ENCODE measurements at regions not wholly inside any gene's neighbourhood (a gene's known extent, or its start where the extent isn't known, plus 50 kb on each side); places are given as distances from the start of the nearest gene placed in this dataset.
"Not testable (repeated sequence)": the region's sequence is repeated elsewhere in the genome, so short reads cannot be mapped to it uniquely, and the experiment has no call there.

- H3K27me3 ChIP-seq (ENCODE audit: control insufficient read depth, insufficient read depth, low read length); H3K9me3 ChIP-seq (ENCODE audit: control insufficient read depth, low read depth, low read length); DNase-seq; H3K4me1 ChIP-seq (ENCODE audit: control insufficient read depth, insufficient read depth, low read length); H3K4me3 ChIP-seq (ENCODE audit: low read length); H3K27ac ChIP-seq (ENCODE audit: low read length); H3K36me3 ChIP-seq (ENCODE audit: control insufficient read depth, insufficient read depth, low read length): not testable (repeated sequence)
- WGBS (ENCODE audit: insufficient coverage, low lambda C conversion rate): no CpG with 5 or more reads among the region's 2 CpGs
These were observed 1269.1 kb downstream of the RPIA start for GRCh38 chr2:89960570-89960969.

- H3K4me1 ChIP-seq (ENCODE audit: control insufficient read depth, insufficient read depth, low read length); H3K27ac ChIP-seq (ENCODE audit: low read length); H3K9me3 ChIP-seq (ENCODE audit: control insufficient read depth, low read depth, low read length); H3K4me3 ChIP-seq (ENCODE audit: low read length); H3K36me3 ChIP-seq (ENCODE audit: control insufficient read depth, insufficient read depth, low read length); DNase-seq; H3K27me3 ChIP-seq (ENCODE audit: control insufficient read depth, insufficient read depth, low read length): not testable (repeated sequence)
- no CpG with 5 or more reads among the region's 3 CpGs for WGBS (ENCODE audit: insufficient coverage, low lambda C conversion rate)
These were observed 1277.1 kb downstream of the RPIA start for GRCh38 chr2:89968567-89968966.

GRCh38 chr2:89969190-89969589 is 1277.7 kb downstream of the RPIA start:
- not testable (repeated sequence) for H3K27me3 ChIP-seq (ENCODE audit: control insufficient read depth, insufficient read depth, low read length); H3K36me3 ChIP-seq (ENCODE audit: control insufficient read depth, insufficient read depth, low read length); H3K4me3 ChIP-seq (ENCODE audit: low read length); DNase-seq; H3K9me3 ChIP-seq (ENCODE audit: control insufficient read depth, low read depth, low read length); H3K4me1 ChIP-seq (ENCODE audit: control insufficient read depth, insufficient read depth, low read length); H3K27ac ChIP-seq (ENCODE audit: low read length)
- WGBS (ENCODE audit: insufficient coverage, low lambda C conversion rate): no CpG with 5 or more reads among the region's 4 CpGs

- not testable (repeated sequence) for H3K9me3 ChIP-seq (ENCODE audit: control insufficient read depth, low read depth, low read length); DNase-seq; H3K27ac ChIP-seq (ENCODE audit: low read length); H3K4me3 ChIP-seq (ENCODE audit: low read length); H3K36me3 ChIP-seq (ENCODE audit: control insufficient read depth, insufficient read depth, low read length); H3K27me3 ChIP-seq (ENCODE audit: control insufficient read depth, insufficient read depth, low read length); H3K4me1 ChIP-seq (ENCODE audit: control insufficient read depth, insufficient read depth, low read length)
- WGBS (ENCODE audit: insufficient coverage, low lambda C conversion rate): no CpG with 5 or more reads among the region's 3 CpGs
These were observed 1282.4 kb downstream of the RPIA start for GRCh38 chr2:89973849-89974248.

GRCh38 chr2:89979826-89980537 is 1288.5 kb downstream of the RPIA start:
- not testable (repeated sequence) for H3K9me3 ChIP-seq (ENCODE audit: control insufficient read depth, low read depth, low read length); DNase-seq; H3K27me3 ChIP-seq (ENCODE audit: control insufficient read depth, insufficient read depth, low read length); H3K4me1 ChIP-seq (ENCODE audit: control insufficient read depth, insufficient read depth, low read length); H3K27ac ChIP-seq (ENCODE audit: low read length); H3K36me3 ChIP-seq (ENCODE audit: control insufficient read depth, insufficient read depth, low read length); H3K4me3 ChIP-seq (ENCODE audit: low read length)
- no CpG with 5 or more reads among the region's 2 CpGs for WGBS (ENCODE audit: insufficient coverage, low lambda C conversion rate)

- not testable (repeated sequence) for H3K27me3 ChIP-seq (ENCODE audit: control insufficient read depth, insufficient read depth, low read length); H3K36me3 ChIP-seq (ENCODE audit: control insufficient read depth, insufficient read depth, low read length)
These were observed 1290.8 kb downstream of the RPIA start for GRCh38 chr2:89982246-89982645.

GRCh38 chr2:89985650-89986049 is 1294.2 kb downstream of the RPIA start:
- no CpG with 5 or more reads among the region's 3 CpGs for WGBS (ENCODE audit: insufficient coverage, low lambda C conversion rate)
- H3K36me3 ChIP-seq (ENCODE audit: control insufficient read depth, insufficient read depth, low read length); H3K9me3 ChIP-seq (ENCODE audit: control insufficient read depth, low read depth, low read length); H3K27ac ChIP-seq (ENCODE audit: low read length); H3K4me1 ChIP-seq (ENCODE audit: control insufficient read depth, insufficient read depth, low read length); H3K4me3 ChIP-seq (ENCODE audit: low read length); H3K27me3 ChIP-seq (ENCODE audit: control insufficient read depth, insufficient read depth, low read length); DNase-seq: not testable (repeated sequence)

More at GRCh38 chr2:89982246-89982645, 1290.8 kb downstream of the RPIA start:
- H3K9me3 ChIP-seq (ENCODE audit: control insufficient read depth, low read depth, low read length); H3K4me3 ChIP-seq (ENCODE audit: low read length); H3K27ac ChIP-seq (ENCODE audit: low read length); DNase-seq; H3K4me1 ChIP-seq (ENCODE audit: control insufficient read depth, insufficient read depth, low read length): not testable (repeated sequence)
- no CpG with 5 or more reads among the region's 4 CpGs for WGBS (ENCODE audit: insufficient coverage, low lambda C conversion rate)

GRCh38 chr2:89986532-89986931 is 1295.1 kb downstream of the RPIA start:
- not testable (repeated sequence) for DNase-seq; H3K27me3 ChIP-seq (ENCODE audit: control insufficient read depth, insufficient read depth, low read length); H3K4me3 ChIP-seq (ENCODE audit: low read length); H3K4me1 ChIP-seq (ENCODE audit: control insufficient read depth, insufficient read depth, low read length); H3K36me3 ChIP-seq (ENCODE audit: control insufficient read depth, insufficient read depth, low read length); H3K9me3 ChIP-seq (ENCODE audit: control insufficient read depth, low read depth, low read length); H3K27ac ChIP-seq (ENCODE audit: low read length)
- no CpG with 5 or more reads among the region's 4 CpGs for WGBS (ENCODE audit: insufficient coverage, low lambda C conversion rate)

GRCh38 chr2:89996779-89997178 is 1305.3 kb downstream of the RPIA start:
- not testable (repeated sequence) for H3K9me3 ChIP-seq (ENCODE audit: control insufficient read depth, low read depth, low read length); H3K36me3 ChIP-seq (ENCODE audit: control insufficient read depth, insufficient read depth, low read length); H3K27me3 ChIP-seq (ENCODE audit: control insufficient read depth, insufficient read depth, low read length); H3K4me3 ChIP-seq (ENCODE audit: low read length); H3K27ac ChIP-seq (ENCODE audit: low read length); H3K4me1 ChIP-seq (ENCODE audit: control insufficient read depth, insufficient read depth, low read length); DNase-seq

- H3K4me1 ChIP-seq (ENCODE audit: control insufficient read depth, insufficient read depth, low read length); H3K9me3 ChIP-seq (ENCODE audit: control insufficient read depth, low read depth, low read length); H3K4me3 ChIP-seq (ENCODE audit: low read length); H3K27me3 ChIP-seq (ENCODE audit: control insufficient read depth, insufficient read depth, low read length); H3K36me3 ChIP-seq (ENCODE audit: control insufficient read depth, insufficient read depth, low read length); DNase-seq; H3K27ac ChIP-seq (ENCODE audit: low read length): not testable (repeated sequence)
These were observed 1313.1 kb downstream of the RPIA start for GRCh38 chr2:90004553-90004952.

- not testable (repeated sequence) for H3K4me3 ChIP-seq (ENCODE audit: low read length); H3K27ac ChIP-seq (ENCODE audit: low read length)
- no CpG with 5 or more reads among the region's 4 CpGs for WGBS (ENCODE audit: insufficient coverage, low lambda C conversion rate)
These were observed 1319.1 kb downstream of the RPIA start for GRCh38 chr2:90010442-90011100.

More at GRCh38 chr2:90010442-90011100, 1319.1 kb downstream of the RPIA start:
- H3K36me3 ChIP-seq (ENCODE audit: control insufficient read depth, insufficient read depth, low read length); DNase-seq; H3K27me3 ChIP-seq (ENCODE audit: control insufficient read depth, insufficient read depth, low read length); H3K4me1 ChIP-seq (ENCODE audit: control insufficient read depth, insufficient read depth, low read length); H3K9me3 ChIP-seq (ENCODE audit: control insufficient read depth, low read depth, low read length): not testable (repeated sequence)

Data from large intestine (tissue), 3 donors.